NT2/D1 (cell line): ENCODE measurements at regions not wholly inside any gene's neighbourhood (a gene's known extent, or its start where the extent isn't known, plus 50 kb on each side); places are given as distances from the start of the nearest gene placed in this dataset.

ENCODE experiments used
- SUZ12 ChIP-seq: IDR thresholded peaks from 2 replicates; pipeline ENCODE4 v1.6.1; 2011; ENCODE audit not compliant: insufficient read length, insufficient read depth; ENCODE audit errors: extremely low read depth
- ZNF274 ChIP-seq: IDR thresholded peaks from 2 replicates; pipeline ENCODE4 v1.6.1; 2011; ENCODE audit warnings: mild to moderate bottlenecking, low read depth, low read length

GRCh38 chr4:152032722-152033131 is 271.9 kb upstream of the GATB start:
- no peak for TF ChIP-seq ZNF274
- no peak for TF ChIP-seq SUZ12
